GM19239 (cell line): ENCODE measurements at regions not wholly inside any gene's neighbourhood (a gene's known extent, or its start where the extent isn't known, plus 50 kb on each side); places are given as distances from the start of the nearest gene placed in this dataset.
"Not testable (repeated sequence)": the region's sequence is repeated elsewhere in the genome, so short reads cannot be mapped to it uniquely, and the experiment has no call there.

Experiments
- DNase-seq: peaks from one replicate; pipeline ENCODE4 v3.0.0; 2011; ENCODE audit warnings: low spot score; ENCODE audit not compliant: insufficient read length
- FAIRE-seq: peaks from 2 replicates; lab custom pipeline; 2011; peaks lifted over from hg19 to GRCh38; lab: Jason Lieb, UNC

- DNase-seq (no peak), FAIRE-seq (no peak)
These were observed 236.3 kb upstream of the LRTM1 start for GRCh38 chr3:55164191-55164590.

- FAIRE-seq (no peak), DNase-seq (no peak)
These were observed 235.6 kb upstream of the LRTM1 start for GRCh38 chr3:55163421-55163820.

GRCh38 chr3:55162031-55162795 is 234.4 kb upstream of the LRTM1 start:
- DNase-seq (no peak), FAIRE-seq (no peak)

GRCh38 chr3:55161231-55161630 is 233.4 kb upstream of the LRTM1 start:
- no peak for DNase-seq
- FAIRE-seq, result no peak

GRCh38 chr3:55160241-55160983 is 232.6 kb upstream of the LRTM1 start:
- DNase-seq, result no peak
- FAIRE-seq, result no peak

- FAIRE-seq (no peak), DNase-seq (no peak)
These were observed 231.9 kb upstream of the LRTM1 start for GRCh38 chr3:55159711-55160110.

- FAIRE-seq (no peak), DNase-seq (no peak)
These were observed 231.2 kb upstream of the LRTM1 start for GRCh38 chr3:55159016-55159415.

GRCh38 chr3:55158345-55158744 is 230.5 kb upstream of the LRTM1 start:
- DNase-seq (no peak), FAIRE-seq (no peak)

- no peak for FAIRE-seq
- no peak for DNase-seq
These were observed 229.9 kb upstream of the LRTM1 start for GRCh38 chr3:55157731-55158130.

- FAIRE-seq, result no peak
- DNase-seq, result no peak
These were observed 229.2 kb upstream of the LRTM1 start for GRCh38 chr3:55156851-55157650.

- no peak for DNase-seq
- FAIRE-seq, result no peak
These were observed 220.2 kb upstream of the LRTM1 start for GRCh38 chr3:55147856-55148720.

GRCh38 chr3:55147406-55147805 is 219.5 kb upstream of the LRTM1 start:
- FAIRE-seq, result no peak
- DNase-seq, result no peak

- DNase-seq (no peak), FAIRE-seq (no peak)
These were observed 218.4 kb upstream of the LRTM1 start for GRCh38 chr3:55146216-55146615.

GRCh38 chr3:55144015-55144673 is 216.3 kb upstream of the LRTM1 start:
- DNase-seq (no peak), FAIRE-seq (no peak)

GRCh38 chr3:55143336-55143735 is 215.5 kb upstream of the LRTM1 start:
- no peak for DNase-seq
- no peak for FAIRE-seq

- DNase-seq, FAIRE-seq: not testable (repeated sequence)
These were observed 208.4 kb upstream of the LRTM1 start for GRCh38 chr3:55136291-55136690.

GRCh38 chr3:55128225-55128823 is 200.5 kb upstream of the LRTM1 start:
- FAIRE-seq (no peak), DNase-seq (no peak)

- FAIRE-seq (no peak), DNase-seq (no peak)
These were observed 199.7 kb upstream of the LRTM1 start for GRCh38 chr3:55127565-55127964.

- no peak for DNase-seq
- FAIRE-seq, result no peak
These were observed 196.5 kb upstream of the LRTM1 start for GRCh38 chr3:55124371-55124770.
